OCI-LY3 (cell line): ENCODE measurements at regions not wholly inside any gene's neighbourhood (a gene's known extent, or its start where the extent isn't known, plus 50 kb on each side); places are given as distances from the start of the nearest gene placed in this dataset.

Experiments used
- EZH2phosphoT487 ChIP-seq: fragments of 200-600 bp; shearing (Covaris generic); IDR thresholded peaks from 2 replicates; pipeline ENCODE4 v1.6.1; 2018; ENCODE audit warnings: antibody characterized with exemption, mixed run types, low read depth
- TF ChIP-seq, protein P1 (sequence below): fragments of 200-600, 300-600 bp; sonication (generic); IDR thresholded peaks from 2 replicates; pipeline ENCODE4 v1.5.1; 2014; ENCODE audit warnings: antibody characterized with exemption, low read length, low read depth

DNA sequence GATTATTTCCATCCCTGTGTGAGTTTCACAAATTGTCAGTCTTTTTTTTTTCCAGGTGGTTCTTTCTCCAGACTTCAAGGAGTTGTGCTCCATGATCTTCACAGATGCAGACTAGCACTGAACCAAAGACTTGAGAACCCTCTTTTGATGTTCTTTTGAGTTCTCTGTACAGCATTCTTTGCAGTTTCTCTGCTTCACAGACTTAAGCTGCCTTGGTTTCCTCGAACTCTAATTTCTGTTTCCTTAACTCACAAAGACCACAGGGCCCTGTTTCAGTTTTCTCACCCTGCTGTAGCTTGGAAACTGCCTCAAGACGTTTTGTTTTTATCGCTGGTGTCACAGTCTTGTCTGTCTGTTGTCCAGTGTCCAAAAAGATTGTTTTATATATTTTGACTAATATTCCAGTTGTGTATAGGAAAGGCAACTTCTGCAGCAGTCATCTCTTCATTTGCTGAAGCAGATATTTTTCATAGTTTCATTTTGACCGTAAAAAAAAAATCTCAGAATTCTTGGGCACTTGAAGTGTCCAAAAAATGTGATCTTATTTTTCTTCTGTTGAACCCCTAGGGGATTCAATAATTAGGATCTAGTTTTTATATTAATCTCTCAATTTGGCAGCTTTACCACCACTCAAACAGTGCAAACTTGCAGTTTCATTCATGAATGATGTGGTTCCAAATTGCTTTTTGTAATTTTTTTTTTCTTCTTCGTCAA is 97.0 kb upstream of the MC4R start:
- TF ChIP-seq, protein P1, sequence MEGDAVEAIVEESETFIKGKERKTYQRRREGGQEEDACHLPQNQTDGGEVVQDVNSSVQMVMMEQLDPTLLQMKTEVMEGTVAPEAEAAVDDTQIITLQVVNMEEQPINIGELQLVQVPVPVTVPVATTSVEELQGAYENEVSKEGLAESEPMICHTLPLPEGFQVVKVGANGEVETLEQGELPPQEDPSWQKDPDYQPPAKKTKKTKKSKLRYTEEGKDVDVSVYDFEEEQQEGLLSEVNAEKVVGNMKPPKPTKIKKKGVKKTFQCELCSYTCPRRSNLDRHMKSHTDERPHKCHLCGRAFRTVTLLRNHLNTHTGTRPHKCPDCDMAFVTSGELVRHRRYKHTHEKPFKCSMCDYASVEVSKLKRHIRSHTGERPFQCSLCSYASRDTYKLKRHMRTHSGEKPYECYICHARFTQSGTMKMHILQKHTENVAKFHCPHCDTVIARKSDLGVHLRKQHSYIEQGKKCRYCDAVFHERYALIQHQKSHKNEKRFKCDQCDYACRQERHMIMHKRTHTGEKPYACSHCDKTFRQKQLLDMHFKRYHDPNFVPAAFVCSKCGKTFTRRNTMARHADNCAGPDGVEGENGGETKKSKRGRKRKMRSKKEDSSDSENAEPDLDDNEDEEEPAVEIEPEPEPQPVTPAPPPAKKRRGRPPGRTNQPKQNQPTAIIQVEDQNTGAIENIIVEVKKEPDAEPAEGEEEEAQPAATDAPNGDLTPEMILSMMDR = no peak
- TF ChIP-seq EZH2phosphoT487 = no peak
